ENCODE measurements at regions not wholly inside any gene's neighbourhood (a gene's known extent, or its start where the extent isn't known, plus 50 kb on each side); places are given as distances from the start of the nearest gene placed in this dataset.

DNA sequence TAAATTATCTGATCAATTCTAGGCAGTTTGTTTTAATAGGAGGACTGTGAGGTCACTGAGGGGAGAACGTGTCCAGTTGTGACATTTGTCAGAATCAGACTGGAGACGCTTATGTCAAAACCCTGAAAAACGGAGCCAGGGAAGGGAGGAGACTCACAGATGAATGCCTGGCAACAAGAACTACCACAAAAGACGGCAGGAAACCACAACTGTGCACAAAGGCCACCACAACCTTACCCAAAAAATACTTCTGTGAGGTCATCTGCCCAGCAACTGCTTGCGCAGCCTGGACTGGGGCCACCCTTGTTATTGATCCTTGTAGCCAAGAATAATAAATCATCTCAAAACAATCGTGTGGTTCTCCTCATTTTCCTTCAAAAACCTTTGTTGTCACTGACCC, 173.0 kb upstream of the ALKAL2 start:
- no peaks in the 10 kb centered on the region for H3K36me3 ChIP-seq
- peaks cover 0 to 3% (median 0%) of the 10 kb centered on the region in 3 donors for H3K27me3 ChIP-seq
- no peaks in the 10 kb centered on the region for H3K9me3 ChIP-seq
- H3K4me3 ChIP-seq = no peak overlapping the region
- ATAC-seq (no peak), DNase-seq (no peak)
- no peaks in the 10 kb centered on the region for H3K4me1 ChIP-seq
- no peak overlapping the region for H3K27ac ChIP-seq
- TF ChIP-seq POLR2A (IDR thresholded peaks at IDR 0.05) = no peak
- no peak for TF ChIP-seq CTCF (IDR thresholded peaks at IDR 0.05 in 4 of 5, conservative IDR thresholded peaks at IDR 0.05 in 1 of 5)
- intact Hi-C loops (cut with DNase I; ENCODE audit: low total_unique reads) = no loop called here
- in situ Hi-C loops (cut with MboI; ENCODE audit: low sequenced_read_pairs in 4 of 4) = no loop called here

DNA sequence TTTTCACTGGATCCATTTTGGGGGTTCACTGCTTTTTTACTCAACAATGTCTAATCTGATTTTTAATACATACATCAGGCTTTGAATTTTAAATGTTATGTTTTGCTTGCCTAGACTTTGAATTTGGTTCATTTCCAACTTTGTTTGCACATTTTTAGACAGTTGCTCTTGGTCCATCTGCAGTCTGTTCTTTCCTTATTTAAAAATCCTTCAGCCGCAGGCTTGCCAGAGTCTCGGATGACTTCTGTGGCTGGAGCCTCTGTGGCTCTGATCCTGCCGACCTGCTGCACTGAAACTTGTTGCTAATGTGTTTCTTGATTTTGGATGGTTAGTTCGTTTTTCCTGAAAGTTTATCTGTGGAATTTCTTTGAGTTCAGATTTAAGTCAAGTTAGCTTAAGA, 172.0 kb upstream of the ALKAL2 start:
- no peak for ATAC-seq
- in situ Hi-C loops (cut with MboI; ENCODE audit: low sequenced_read_pairs in 4 of 4) = no loop called here
- no peak for TF ChIP-seq POLR2A (IDR thresholded peaks at IDR 0.05)
- no peak for TF ChIP-seq CTCF (IDR thresholded peaks at IDR 0.05 in 4 of 5, conservative IDR thresholded peaks at IDR 0.05 in 1 of 5)

DNA sequence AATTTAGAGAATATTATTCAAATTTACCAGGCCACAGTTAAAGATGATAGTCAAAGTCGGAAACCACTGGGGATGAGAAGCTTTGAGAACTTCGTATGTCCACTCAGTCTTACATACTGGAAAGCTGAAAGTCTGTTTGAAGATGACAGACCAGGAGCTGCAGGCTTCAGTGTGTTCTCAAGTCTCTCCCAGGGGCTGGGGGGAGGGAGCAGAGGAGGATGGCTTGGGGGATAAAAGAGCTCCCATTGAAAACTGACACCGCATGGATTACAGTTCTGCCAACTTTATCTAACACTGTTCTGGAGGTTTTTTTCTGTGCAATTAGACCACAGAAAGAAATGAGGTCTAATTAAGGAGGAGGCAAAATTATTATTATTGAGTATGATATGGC, 170.5 kb upstream of the ALKAL2 start:
- in situ Hi-C loops (cut with MboI; ENCODE audit: low sequenced_read_pairs in 4 of 4) (no loop called here), intact Hi-C loops (cut with DNase I; ENCODE audit: low total_unique reads) (no loop called here)
- DNase-seq (no peak), ATAC-seq (no peak)
- Histone ChIP-seq H3K27me3 (peaks cover 0 to 3% (median 0%) of the 10 kb centered on the region in 3 donors), H3K36me3 (no peaks in the 10 kb centered on the region), H3K9me3 (no peaks in the 10 kb centered on the region), H3K27ac (no peak overlapping the region), H3K4me3 (no peak overlapping the region), H3K4me1 (no peaks in the 10 kb centered on the region)
- TF ChIP-seq POLR2A (IDR thresholded peaks at IDR 0.05) (no peak), CTCF (IDR thresholded peaks at IDR 0.05 in 4 of 5, conservative IDR thresholded peaks at IDR 0.05 in 1 of 5) (no peak)

More for the DNA sequence above, 172.0 kb upstream of the ALKAL2 start:
- intact Hi-C loops (cut with DNase I; ENCODE audit: low total_unique reads) = no loop called here
- Histone ChIP-seq H3K4me3 (no peak overlapping the region), H3K36me3 (no peaks in the 10 kb centered on the region), H3K4me1 (no peaks in the 10 kb centered on the region), H3K27ac (no peak overlapping the region), H3K9me3 (no peaks in the 10 kb centered on the region), H3K27me3 (peaks cover 0 to 3% (median 0%) of the 10 kb centered on the region in 3 donors)
- DNase-seq = no peak

DNA sequence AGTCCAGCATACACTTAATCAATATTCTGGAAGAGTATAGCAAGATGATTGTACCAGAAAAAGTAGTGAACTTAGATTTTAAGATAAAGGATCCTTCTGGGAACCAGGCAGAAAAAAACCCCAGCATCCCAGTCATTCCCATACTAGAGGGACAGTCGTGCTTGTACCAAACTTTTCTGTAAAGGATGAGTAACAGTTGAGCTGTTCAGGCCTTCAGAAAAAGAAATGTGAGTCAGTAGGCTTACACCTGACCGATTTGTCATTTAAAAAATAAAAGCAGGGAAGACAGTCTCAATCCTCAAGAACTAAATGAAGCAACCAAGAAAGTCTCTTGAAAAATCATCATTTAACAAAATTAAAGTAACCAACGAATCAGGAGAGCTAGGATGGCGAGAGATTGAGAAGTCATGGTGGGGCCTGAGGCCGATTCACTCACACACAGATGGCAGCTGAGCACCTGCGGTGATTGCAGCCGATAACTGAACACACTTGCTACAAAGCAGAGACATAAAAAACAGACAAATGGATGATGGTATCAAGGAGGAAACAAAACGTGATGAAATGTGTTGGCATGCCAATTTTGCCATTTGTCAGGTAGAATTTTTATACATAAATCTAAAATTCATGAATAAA, 170.0 kb upstream of the ALKAL2 start:
- intact Hi-C loops (cut with DNase I; ENCODE audit: low total_unique reads) (no loop called here), in situ Hi-C loops (cut with MboI; ENCODE audit: low sequenced_read_pairs in 4 of 4) (no loop called here)
- Histone ChIP-seq H3K9me3 (no peaks in the 10 kb centered on the region), H3K36me3 (no peaks in the 10 kb centered on the region), H3K4me3 (no peak overlapping the region), H3K27ac (no peak overlapping the region), H3K27me3 (peaks cover 0 to 3% (median 0%) of the 10 kb centered on the region in 3 donors), H3K4me1 (no peaks in the 10 kb centered on the region)
- ATAC-seq = no peak
- TF ChIP-seq POLR2A (IDR thresholded peaks at IDR 0.05) = no peak
- TF ChIP-seq CTCF (IDR thresholded peaks at IDR 0.05 in 4 of 5, conservative IDR thresholded peaks at IDR 0.05 in 1 of 5) = no peak
- no peak for DNase-seq

GRCh38 chr2:457262-457661, 169.4 kb upstream of the ALKAL2 start:
- intact Hi-C loops (cut with DNase I; ENCODE audit: low total_unique reads) (no loop called here), in situ Hi-C loops (cut with MboI; ENCODE audit: low sequenced_read_pairs in 4 of 4) (no loop called here)
- no peak for DNase-seq
- no peak for ATAC-seq
- Histone ChIP-seq H3K4me1 (no peaks in the 10 kb centered on the region), H3K4me3 (no peak overlapping the region), H3K36me3 (no peaks in the 10 kb centered on the region), H3K27ac (no peak overlapping the region), H3K27me3 (peaks cover 0 to 3% (median 0%) of the 10 kb centered on the region in 3 donors), H3K9me3 (no peaks in the 10 kb centered on the region)
- TF ChIP-seq CTCF (IDR thresholded peaks at IDR 0.05 in 4 of 5, conservative IDR thresholded peaks at IDR 0.05 in 1 of 5) = no peak
- no peak for TF ChIP-seq POLR2A (IDR thresholded peaks at IDR 0.05)

Data from gastrocnemius medialis (tissue), 4 donors.